Fibroblast of mammary gland (primary cell): ENCODE measurements at regions not wholly inside any gene's neighbourhood (a gene's known extent, or its start where the extent isn't known, plus 50 kb on each side); places are given as distances from the start of the nearest gene placed in this dataset.

Source experiments
- DNase-seq: peaks from one replicate; pipeline ENCODE4 v3.0.0-alpha.2; 2010; ENCODE audit warnings: low read depth
- H3K4me3 ChIP-seq: 2 replicates; pipeline ENCODE4 v1.5.1; 2011; ENCODE audit warnings: low read depth, mild to moderate bottlenecking, low read length, moderate library complexity; ENCODE audit not compliant: control insufficient read depth
- TF ChIP-seq, protein P1 (sequence below): conservative IDR thresholded peaks from 2 replicates; pipeline ENCODE4 v1.5.1; 2011; ENCODE audit warnings: low read depth, low read length, inconsistent platforms; ENCODE audit not compliant: control insufficient read depth, insufficient read depth

DNA sequence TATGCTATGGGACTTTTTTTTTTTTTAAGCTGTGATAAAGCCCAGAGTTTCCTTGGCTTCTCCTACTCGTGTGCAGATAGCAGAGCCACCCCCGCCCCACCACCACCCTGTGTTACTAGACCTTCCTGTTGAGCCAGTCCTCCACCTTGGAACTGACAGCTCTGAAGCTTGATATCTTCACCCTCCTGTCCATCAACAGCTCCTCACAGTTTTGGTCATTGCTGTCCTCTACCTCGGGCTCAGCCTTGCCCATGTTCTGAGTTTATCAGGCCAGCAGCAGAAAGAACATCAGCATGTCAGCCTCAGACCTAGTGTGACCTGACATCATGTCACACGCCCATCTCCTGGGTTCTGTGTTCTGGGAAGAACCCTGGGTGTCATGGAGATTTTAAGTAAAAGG is 167.1 kb upstream of the RAI14 start:
- TF ChIP-seq, protein P1, sequence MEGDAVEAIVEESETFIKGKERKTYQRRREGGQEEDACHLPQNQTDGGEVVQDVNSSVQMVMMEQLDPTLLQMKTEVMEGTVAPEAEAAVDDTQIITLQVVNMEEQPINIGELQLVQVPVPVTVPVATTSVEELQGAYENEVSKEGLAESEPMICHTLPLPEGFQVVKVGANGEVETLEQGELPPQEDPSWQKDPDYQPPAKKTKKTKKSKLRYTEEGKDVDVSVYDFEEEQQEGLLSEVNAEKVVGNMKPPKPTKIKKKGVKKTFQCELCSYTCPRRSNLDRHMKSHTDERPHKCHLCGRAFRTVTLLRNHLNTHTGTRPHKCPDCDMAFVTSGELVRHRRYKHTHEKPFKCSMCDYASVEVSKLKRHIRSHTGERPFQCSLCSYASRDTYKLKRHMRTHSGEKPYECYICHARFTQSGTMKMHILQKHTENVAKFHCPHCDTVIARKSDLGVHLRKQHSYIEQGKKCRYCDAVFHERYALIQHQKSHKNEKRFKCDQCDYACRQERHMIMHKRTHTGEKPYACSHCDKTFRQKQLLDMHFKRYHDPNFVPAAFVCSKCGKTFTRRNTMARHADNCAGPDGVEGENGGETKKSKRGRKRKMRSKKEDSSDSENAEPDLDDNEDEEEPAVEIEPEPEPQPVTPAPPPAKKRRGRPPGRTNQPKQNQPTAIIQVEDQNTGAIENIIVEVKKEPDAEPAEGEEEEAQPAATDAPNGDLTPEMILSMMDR: no peak
- no peak for DNase-seq
- no peak overlapping the region for H3K4me3 ChIP-seq

DNA sequence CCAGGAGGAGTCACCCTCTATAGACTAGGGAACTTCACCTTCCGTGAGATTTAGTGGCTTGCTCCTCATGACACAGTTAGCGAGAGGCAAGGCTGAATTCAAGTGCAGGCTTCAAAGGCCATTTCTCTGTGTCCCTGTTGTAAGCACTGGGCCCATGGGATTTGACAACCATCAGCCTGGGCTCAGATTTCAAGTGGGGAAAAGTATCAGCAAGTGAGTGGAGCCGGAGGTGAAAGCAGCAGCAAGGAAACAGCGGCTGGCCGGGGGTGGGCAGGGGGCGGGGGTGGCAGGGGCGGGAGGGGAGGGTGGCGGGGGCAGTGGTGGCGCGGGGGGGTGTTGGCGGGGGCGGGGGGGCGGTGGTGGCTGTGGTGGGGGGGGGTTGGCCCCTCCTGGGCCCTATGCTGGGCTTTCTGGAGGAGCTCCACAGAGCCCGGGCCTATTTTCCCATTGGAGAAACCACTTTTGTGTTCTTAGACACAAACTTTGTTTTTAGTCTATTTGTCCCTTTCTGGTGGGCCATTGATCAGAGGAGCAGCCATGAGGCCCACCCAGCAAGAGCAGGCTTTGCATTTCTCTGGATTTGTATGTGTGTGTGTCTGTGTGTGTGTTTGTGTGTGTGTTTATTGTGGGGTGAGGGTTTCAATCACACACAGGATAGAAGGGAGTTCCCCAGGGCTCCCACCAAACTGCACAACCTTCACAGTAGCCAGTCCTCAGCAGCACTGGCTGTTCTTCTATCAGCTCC is 165.4 kb upstream of the RAI14 start:
- no peak for DNase-seq
- TF ChIP-seq, protein P1: no peak
- no peak overlapping the region for H3K4me3 ChIP-seq

DNA sequence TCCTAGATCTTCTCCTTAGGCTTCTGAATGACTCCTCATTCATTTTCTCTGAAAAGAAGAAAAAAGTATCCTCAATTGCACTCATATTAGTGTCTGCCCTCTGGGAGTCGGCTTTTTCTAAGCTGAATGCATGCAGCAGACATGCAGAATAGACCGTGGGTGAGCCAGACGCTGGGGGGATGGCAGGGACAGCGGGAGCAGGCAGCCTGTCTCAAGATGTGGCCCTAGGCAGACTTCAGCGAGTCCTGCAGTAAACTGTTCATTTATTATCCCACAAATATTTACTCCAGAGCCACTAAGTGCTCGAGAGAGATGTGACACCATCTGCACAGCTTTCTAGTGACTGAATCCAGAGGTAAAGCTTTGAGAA is 164.9 kb upstream of the RAI14 start:
- no peak overlapping the region for H3K4me3 ChIP-seq
- no peak for DNase-seq

GRCh38 chr5:34494111-34494755 is 161.9 kb upstream of the RAI14 start:
- TF ChIP-seq, protein P1: no peak
- peak; percentile 95 for DNase-seq
- no peak overlapping the region for H3K4me3 ChIP-seq

More for the DNA sequence above, 164.9 kb upstream of the RAI14 start:
- TF ChIP-seq, protein P1: no peak

DNA sequence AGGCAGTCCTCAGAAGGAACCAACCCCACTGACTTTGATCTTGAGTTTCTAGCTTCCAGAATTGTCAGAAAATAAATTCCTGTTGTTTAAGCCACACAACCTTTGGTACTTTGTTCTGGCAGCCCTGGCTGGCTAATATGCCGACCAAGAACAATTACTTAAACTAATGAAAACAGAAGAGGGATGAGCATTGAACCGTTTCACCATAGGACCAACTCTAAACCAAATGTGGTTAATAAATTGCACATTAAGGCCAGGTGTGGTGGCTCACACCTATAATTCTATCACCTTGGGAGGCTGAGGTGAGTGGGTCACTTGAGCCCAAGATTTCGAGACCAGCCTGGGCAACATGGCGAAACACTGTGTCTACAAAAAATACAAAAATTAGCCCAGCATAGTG is 160.9 kb upstream of the RAI14 start:
- no peak for DNase-seq
- H3K4me3 ChIP-seq: no peak overlapping the region
- TF ChIP-seq, protein P1: no peak

GRCh38 chr5:34496260-34496691 is 159.9 kb upstream of the RAI14 start:
- peak; percentile 45 for DNase-seq
- TF ChIP-seq, protein P1: no peak
- H3K4me3 ChIP-seq: no peak overlapping the region
